ENCODE measurements at regions not wholly inside any gene's neighbourhood (a gene's known extent, or its start where the extent isn't known, plus 50 kb on each side); places are given as distances from the start of the nearest gene placed in this dataset.

DNA sequence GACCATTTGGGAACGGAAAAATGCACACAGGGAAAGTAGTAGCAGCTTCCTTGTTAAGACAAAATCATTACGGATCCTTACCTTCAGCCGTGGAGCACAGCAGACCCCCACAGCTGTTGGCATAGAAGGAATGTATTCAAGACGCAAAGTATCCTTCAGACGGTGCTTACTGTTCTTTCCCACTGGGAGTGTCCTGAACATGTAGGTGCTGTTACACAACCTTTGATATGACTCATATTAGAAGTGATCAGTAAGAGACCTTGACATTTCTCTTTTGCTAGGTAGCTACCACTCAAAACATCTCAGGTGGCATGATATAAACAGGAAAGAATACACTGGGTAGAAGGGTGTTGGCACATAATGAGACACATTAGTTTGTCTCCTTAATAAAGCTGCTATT is 154.0 kb upstream of the FMR1 start:
- no peak for TF ChIP-seq CTCF (conservative IDR thresholded peaks at IDR 0.05)
- no peak for TF ChIP-seq EZH2 (IDR thresholded peaks at IDR 0.05; ENCODE audit: low read depth)
